ENCODE measurements at regions not wholly inside any gene's neighbourhood (a gene's known extent, or its start where the extent isn't known, plus 50 kb on each side); places are given as distances from the start of the nearest gene placed in this dataset.
"Not testable (repeated sequence)": the region's sequence is repeated elsewhere in the genome, so short reads cannot be mapped to it uniquely, and the experiment has no call there.

DNA sequence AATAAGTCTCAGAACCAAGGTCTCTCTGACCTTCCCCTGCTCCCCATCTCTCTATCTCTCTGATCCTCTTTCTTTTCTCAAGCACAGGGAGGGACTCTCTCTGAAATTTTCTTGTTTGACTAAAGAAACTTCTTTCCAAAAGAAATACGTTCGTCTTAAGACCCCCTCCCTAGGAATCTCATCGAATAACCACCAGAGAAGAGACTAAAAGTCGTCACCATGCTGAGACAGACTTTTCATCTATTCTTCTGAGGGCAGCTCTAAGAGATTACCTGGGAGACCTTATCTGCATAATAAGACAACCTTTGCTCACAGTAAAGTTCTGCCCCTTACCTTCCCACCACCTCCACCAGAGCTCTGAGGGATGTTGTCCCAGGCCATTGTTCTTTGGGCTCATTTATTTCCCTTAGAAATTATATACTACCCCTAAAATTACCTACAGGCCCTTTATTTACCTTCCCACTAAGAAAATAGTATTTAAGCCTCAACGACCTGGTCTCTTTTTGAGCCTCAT, 133.7 kb upstream of the EEF2KMT start:
- no peaks in the 10 kb centered on the region for H3K36me3 Mint-ChIP-seq
- DNase-seq (ENCODE audit: low spot score) (no peak), ATAC-seq (no peak)
- no peak overlapping the region for H3K27ac Mint-ChIP-seq
- no peaks in the 10 kb centered on the region for H3K4me1 Mint-ChIP-seq (ENCODE audit: low read depth in 2 of 2)
- no peaks in the 10 kb centered on the region for H3K9me3 Mint-ChIP-seq
- H3K27me3 Mint-ChIP-seq, result peaks cover 26 to 44% of the 10 kb centered on the region in 2 donors
- H3K4me3 Mint-ChIP-seq, result no peak overlapping the region

DNA sequence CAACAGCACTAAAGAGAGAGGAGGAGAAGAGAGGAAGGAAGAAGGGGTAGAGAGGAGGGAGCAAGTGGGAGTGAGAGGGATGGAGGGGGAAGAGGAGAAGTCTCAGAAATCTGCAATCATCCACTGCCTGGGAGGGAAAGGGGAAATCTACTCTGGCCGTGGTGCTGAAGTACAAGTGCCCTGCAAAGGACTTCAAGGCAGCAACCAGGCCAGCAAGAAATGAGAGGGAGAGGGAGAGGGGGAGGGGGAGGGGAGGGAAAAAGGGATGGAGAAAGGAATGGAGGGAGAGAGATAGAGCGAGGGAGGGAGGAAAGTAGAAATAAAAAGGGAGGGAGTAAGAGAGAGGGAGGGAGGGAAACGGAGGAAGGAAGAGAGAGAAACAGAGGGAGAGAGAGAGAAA, 130.8 kb upstream of the EEF2KMT start:
- Mint-ChIP-seq H3K4me1 (ENCODE audit: low read depth in 2 of 2) (no peaks in the 10 kb centered on the region), H3K27me3 (peaks cover 29 to 41% of the 10 kb centered on the region in 2 donors), H3K9me3 (no peaks in the 10 kb centered on the region), H3K36me3 (no peaks in the 10 kb centered on the region), H3K4me3 (no peak overlapping the region), H3K27ac (no peak overlapping the region)
- DNase-seq (ENCODE audit: low spot score) (no peak), ATAC-seq (no peak)

- Mint-ChIP-seq H3K27ac (no peak overlapping the region), H3K4me1 (ENCODE audit: low read depth in 2 of 2) (no peaks in the 10 kb centered on the region), H3K9me3 (no peaks in the 10 kb centered on the region), H3K4me3 (no peak overlapping the region), H3K36me3 (no peaks in the 10 kb centered on the region), H3K27me3 (peaks cover 18 to 37% of the 10 kb centered on the region in 2 donors)
- no peak for ATAC-seq
- no peak for DNase-seq (ENCODE audit: low spot score)
Observed at GRCh38 chr16:5225931-5226655, 128.5 kb upstream of the EEF2KMT start.

GRCh38 chr16:5222761-5223160, 125.2 kb upstream of the EEF2KMT start:
- no peak for DNase-seq (ENCODE audit: low spot score)
- ATAC-seq, result no peak
- H3K27me3 Mint-ChIP-seq, result peaks cover 10 to 25% of the 10 kb centered on the region in 2 donors
- H3K4me3 Mint-ChIP-seq, result no peak overlapping the region
- H3K36me3 Mint-ChIP-seq, result no peaks in the 10 kb centered on the region
- no peaks in the 10 kb centered on the region for H3K4me1 Mint-ChIP-seq (ENCODE audit: low read depth in 2 of 2)
- H3K9me3 Mint-ChIP-seq, result no peaks in the 10 kb centered on the region
- no peak overlapping the region for H3K27ac Mint-ChIP-seq

DNA sequence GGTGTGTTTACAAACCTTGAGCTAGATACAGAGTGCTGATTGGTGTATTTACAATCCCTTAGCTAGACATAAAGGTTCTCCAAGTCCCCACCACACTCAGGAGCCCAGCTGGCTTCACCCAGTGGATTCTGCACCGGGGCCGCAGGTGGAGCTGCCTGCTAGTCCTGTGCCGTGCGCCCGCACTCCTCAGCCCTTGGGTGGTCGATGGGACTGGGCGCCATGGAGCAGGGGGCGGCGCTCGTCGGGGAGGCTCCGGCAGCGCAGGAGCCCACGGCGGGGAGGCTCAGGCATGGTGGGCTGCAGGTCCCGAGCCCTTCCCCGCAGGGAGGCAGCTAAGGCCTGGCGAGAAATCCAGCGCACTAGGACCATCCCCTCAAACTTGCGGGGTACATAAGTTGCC, 124.2 kb upstream of the EEF2KMT start:
- not testable (repeated sequence) for H3K27ac Mint-ChIP-seq; H3K36me3 Mint-ChIP-seq; DNase-seq (ENCODE audit: low spot score); H3K9me3 Mint-ChIP-seq; H3K4me1 Mint-ChIP-seq (ENCODE audit: low read depth in 2 of 2); ATAC-seq; H3K4me3 Mint-ChIP-seq
- H3K27me3 Mint-ChIP-seq, result peaks cover 11 to 16% of the 10 kb centered on the region in 2 donors

GRCh38 chr16:5220705-5221104, 123.1 kb upstream of the EEF2KMT start:
- DNase-seq (ENCODE audit: low spot score) (no peak), ATAC-seq (no peak)
- Mint-ChIP-seq H3K27me3 (peaks cover 14 to 15% of the 10 kb centered on the region in 2 donors), H3K4me3 (no peak overlapping the region), H3K36me3 (no peaks in the 10 kb centered on the region), H3K27ac (no peak overlapping the region), H3K4me1 (ENCODE audit: low read depth in 2 of 2) (no peaks in the 10 kb centered on the region), H3K9me3 (no peaks in the 10 kb centered on the region)

DNA sequence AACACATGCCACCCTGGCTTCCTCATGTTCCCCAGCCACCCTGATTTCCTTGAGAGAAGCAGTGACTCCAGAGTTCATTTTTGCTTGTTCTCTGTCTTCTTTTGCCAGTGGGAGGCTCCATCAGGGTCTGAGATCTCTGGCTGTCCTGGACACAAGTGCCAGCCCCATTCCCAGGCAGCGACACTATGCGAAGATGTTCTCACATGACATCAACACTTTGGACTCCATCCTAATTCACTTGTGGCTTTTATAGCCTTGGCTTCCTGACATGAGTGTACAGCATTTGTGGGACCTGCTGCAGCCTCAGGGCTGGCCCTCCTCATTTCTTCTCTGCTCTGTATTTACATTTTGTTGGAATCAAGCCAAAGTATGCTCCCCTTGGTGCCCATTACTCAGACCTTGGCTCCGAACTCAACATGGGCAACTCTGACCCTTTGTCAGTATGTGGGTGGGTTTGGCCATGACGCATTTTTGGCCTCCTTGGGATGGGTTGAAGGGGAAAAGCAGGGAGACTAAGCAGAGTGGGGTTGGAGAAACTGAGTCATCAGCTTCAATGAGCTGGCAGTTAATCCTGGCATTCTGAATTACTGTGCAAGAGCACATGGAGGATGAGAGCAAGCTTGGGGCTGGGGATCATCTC, 119.0 kb upstream of the EEF2KMT start:
- Mint-ChIP-seq H3K27me3 (peaks cover 13 to 18% of the 10 kb centered on the region in 2 donors), H3K36me3 (no peaks in the 10 kb centered on the region), H3K4me1 (ENCODE audit: low read depth in 2 of 2) (no peaks in the 10 kb centered on the region), H3K4me3 (no peak overlapping the region), H3K9me3 (no peaks in the 10 kb centered on the region), H3K27ac (no peak overlapping the region)
- ATAC-seq (no peak), DNase-seq (ENCODE audit: low spot score) (no peak)

- Mint-ChIP-seq H3K27ac (no peak overlapping the region), H3K27me3 (peaks cover 14 to 18% of the 10 kb centered on the region in 2 donors), H3K4me1 (ENCODE audit: low read depth in 2 of 2) (no peaks in the 10 kb centered on the region)
Observed at GRCh38 chr16:5215901-5216300, 118.3 kb upstream of the EEF2KMT start.

GRCh38 chr16:5214466-5214865, 116.9 kb upstream of the EEF2KMT start:
- ATAC-seq, result no peak
- no peak for DNase-seq (ENCODE audit: low spot score)
- Mint-ChIP-seq H3K27ac (no peak overlapping the region), H3K4me1 (ENCODE audit: low read depth in 2 of 2) (no peaks in the 10 kb centered on the region), H3K4me3 (no peak overlapping the region), H3K27me3 (peaks cover 24 to 25% of the 10 kb centered on the region in 2 donors), H3K9me3 (no peaks in the 10 kb centered on the region), H3K36me3 (no peaks in the 10 kb centered on the region)

More at GRCh38 chr16:5215901-5216300, 118.3 kb upstream of the EEF2KMT start:
- Mint-ChIP-seq H3K9me3 (no peaks in the 10 kb centered on the region), H3K4me3 (no peak overlapping the region), H3K36me3 (no peaks in the 10 kb centered on the region)
- no peak for ATAC-seq
- DNase-seq (ENCODE audit: low spot score), result no peak

- ATAC-seq; H3K4me1 Mint-ChIP-seq (ENCODE audit: low read depth in 2 of 2); DNase-seq (ENCODE audit: low spot score); H3K27ac Mint-ChIP-seq; H3K9me3 Mint-ChIP-seq; H3K4me3 Mint-ChIP-seq; H3K36me3 Mint-ChIP-seq: not testable (repeated sequence)
- H3K27me3 Mint-ChIP-seq, result peaks cover 22 to 24% of the 10 kb centered on the region in 2 donors
Observed at GRCh38 chr16:5212501-5212900, 114.9 kb upstream of the EEF2KMT start.

DNA sequence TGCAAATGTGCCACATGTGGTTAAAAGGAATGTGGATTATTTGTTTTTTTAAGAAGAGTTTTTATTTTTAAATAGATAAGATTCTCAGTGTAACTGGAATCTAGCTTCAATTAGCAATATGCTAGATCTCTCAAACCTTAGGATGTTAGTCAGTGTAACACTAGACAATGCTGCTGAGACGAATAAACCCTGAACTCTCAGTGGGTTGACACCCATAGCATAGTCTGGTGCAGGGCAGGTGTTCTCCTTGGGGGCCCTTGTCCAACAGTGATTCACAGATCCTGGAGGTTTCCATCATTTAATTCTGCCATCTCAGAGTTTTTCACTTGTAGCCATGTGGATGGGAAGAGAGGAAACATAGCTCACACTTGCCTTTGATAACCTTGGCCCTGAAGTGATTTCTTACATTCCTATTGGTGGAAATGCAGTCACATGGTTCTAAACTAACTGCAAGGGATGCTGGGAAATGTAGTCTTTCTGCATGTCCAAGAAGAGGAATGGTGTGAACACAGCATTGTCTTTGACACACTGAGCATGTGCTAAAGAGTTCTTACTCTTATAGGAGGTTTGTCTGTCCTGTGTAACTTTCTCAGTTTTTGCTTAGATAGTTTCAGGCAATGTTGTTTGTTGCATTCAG, 110.4 kb upstream of the EEF2KMT start:
- not testable (repeated sequence) for H3K4me3 Mint-ChIP-seq; ATAC-seq; H3K4me1 Mint-ChIP-seq (ENCODE audit: low read depth in 2 of 2); H3K27ac Mint-ChIP-seq; H3K36me3 Mint-ChIP-seq; H3K9me3 Mint-ChIP-seq; DNase-seq (ENCODE audit: low spot score)
- peaks cover 18 to 20% of the 10 kb centered on the region in 2 donors for H3K27me3 Mint-ChIP-seq

- Mint-ChIP-seq H3K27ac (no peak overlapping the region), H3K4me1 (ENCODE audit: low read depth in 2 of 2) (no peaks in the 10 kb centered on the region), H3K9me3 (no peaks in the 10 kb centered on the region), H3K36me3 (no peaks in the 10 kb centered on the region), H3K4me3 (no peak overlapping the region), H3K27me3 (peaks cover 15 to 16% of the 10 kb centered on the region in 2 donors)
- DNase-seq (ENCODE audit: low spot score) (no peak), ATAC-seq (no peak)
Observed at GRCh38 chr16:5207001-5207523, 109.5 kb upstream of the EEF2KMT start.

DNA sequence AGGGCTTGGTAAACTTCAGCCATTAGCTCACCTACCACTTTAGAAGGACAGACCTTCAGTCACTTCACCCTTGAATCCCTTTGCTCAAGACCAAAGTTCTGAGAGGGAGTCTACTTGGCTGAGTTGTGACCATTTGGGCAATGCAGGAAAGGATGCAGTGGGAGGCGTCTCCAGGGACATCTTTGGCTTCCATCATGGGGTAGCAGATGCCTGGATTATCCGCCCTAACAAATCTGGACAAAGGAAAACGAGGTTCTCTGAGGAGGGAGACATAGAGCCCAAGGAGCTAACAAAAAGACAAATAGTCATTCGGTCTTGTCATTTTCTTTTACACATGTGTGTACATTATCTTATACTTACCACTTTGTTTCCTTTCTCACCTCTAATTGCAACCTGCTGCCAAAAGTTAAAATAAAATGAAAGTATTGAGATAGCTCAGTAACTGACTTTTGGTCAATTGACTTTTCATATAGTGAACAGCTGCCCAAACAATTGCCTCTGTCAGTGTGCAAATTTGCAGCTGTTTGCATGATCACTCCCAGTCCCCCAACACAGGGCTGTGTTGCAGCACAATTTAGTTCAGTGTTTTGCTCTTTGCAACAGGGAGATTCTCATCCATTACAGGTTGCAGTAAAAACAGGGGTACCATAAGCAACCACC, 108.9 kb upstream of the EEF2KMT start:
- Mint-ChIP-seq H3K27ac (no peak overlapping the region), H3K4me1 (ENCODE audit: low read depth in 2 of 2) (no peaks in the 10 kb centered on the region), H3K4me3 (no peak overlapping the region), H3K9me3 (no peaks in the 10 kb centered on the region), H3K27me3 (peaks cover 10% of the 10 kb centered on the region in 2 donors), H3K36me3 (no peaks in the 10 kb centered on the region)
- DNase-seq (ENCODE audit: low spot score) (no peak), ATAC-seq (no peak)
